ENCODE measurements at regions not wholly inside any gene's neighbourhood (a gene's known extent, or its start where the extent isn't known, plus 50 kb on each side); places are given as distances from the start of the nearest gene placed in this dataset.

GRCh38 chr5:2188661-2189060 lies 305.9 kb upstream of the IRX4 start:
- TF ChIP-seq, protein P1, sequence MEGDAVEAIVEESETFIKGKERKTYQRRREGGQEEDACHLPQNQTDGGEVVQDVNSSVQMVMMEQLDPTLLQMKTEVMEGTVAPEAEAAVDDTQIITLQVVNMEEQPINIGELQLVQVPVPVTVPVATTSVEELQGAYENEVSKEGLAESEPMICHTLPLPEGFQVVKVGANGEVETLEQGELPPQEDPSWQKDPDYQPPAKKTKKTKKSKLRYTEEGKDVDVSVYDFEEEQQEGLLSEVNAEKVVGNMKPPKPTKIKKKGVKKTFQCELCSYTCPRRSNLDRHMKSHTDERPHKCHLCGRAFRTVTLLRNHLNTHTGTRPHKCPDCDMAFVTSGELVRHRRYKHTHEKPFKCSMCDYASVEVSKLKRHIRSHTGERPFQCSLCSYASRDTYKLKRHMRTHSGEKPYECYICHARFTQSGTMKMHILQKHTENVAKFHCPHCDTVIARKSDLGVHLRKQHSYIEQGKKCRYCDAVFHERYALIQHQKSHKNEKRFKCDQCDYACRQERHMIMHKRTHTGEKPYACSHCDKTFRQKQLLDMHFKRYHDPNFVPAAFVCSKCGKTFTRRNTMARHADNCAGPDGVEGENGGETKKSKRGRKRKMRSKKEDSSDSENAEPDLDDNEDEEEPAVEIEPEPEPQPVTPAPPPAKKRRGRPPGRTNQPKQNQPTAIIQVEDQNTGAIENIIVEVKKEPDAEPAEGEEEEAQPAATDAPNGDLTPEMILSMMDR (IDR thresholded peaks at IDR 0.05 in 8 of 11, conservative IDR thresholded peaks at IDR 0.05 in 3 of 11), result no peak
- TF ChIP-seq POLR2AphosphoS5 (IDR thresholded peaks at IDR 0.05), result no peak
- no peak for TF ChIP-seq POLR2A (IDR thresholded peaks at IDR 0.05)

All from spleen (tissue), 7 donors.